H9 (cell line): ENCODE measurements at regions not wholly inside any gene's neighbourhood (a gene's known extent, or its start where the extent isn't known, plus 50 kb on each side); places are given as distances from the start of the nearest gene placed in this dataset.

Source experiments
- DNase-seq: peaks from one replicate; pipeline ENCODE4 v3.0.0-alpha.2; 2017
- H2AFZ ChIP-seq: one replicate; pipeline ENCODE4 v1.6.1; 2013; ENCODE audit warnings: mild to moderate bottlenecking, low read length, control low read depth, moderate library complexity
- H2AK5ac ChIP-seq: 2 replicates; pipeline ENCODE4 v1.6.1; 2013; ENCODE audit warnings: low read length, control low read depth, mixed read lengths; ENCODE audit not compliant: insufficient read length
- H2BK120ac ChIP-seq: one replicate; pipeline ENCODE4 v1.6.1; 2013; ENCODE audit warnings: low read depth, mild to moderate bottlenecking, low read length, control low read depth, inconsistent platforms; ENCODE audit not compliant: poor library complexity, severe bottlenecking
- H2BK12ac ChIP-seq: 2 replicates; pipeline ENCODE4 v1.6.1; 2013; ENCODE audit warnings: low read length, control low read depth, mixed read lengths, low read depth; ENCODE audit not compliant: insufficient read length
- H2BK15ac ChIP-seq: 2 replicates; pipeline ENCODE4 v1.6.1; 2013; ENCODE audit warnings: low read depth, low read length, control low read depth
- H2BK20ac ChIP-seq: one replicate; pipeline ENCODE4 v1.6.1; 2013; ENCODE audit warnings: low read depth, mild to moderate bottlenecking, low read length, control low read depth, inconsistent platforms; ENCODE audit not compliant: poor library complexity, severe bottlenecking
- H2BK5ac ChIP-seq: 2 replicates; pipeline ENCODE4 v1.6.1; 2013; ENCODE audit warnings: low read length, control low read depth, mixed read lengths; ENCODE audit not compliant: insufficient read length
- H3K14ac ChIP-seq: 2 replicates; pipeline ENCODE4 v1.6.1; 2013; ENCODE audit warnings: low read length, control low read depth; ENCODE audit not compliant: insufficient read depth
- H3K18ac ChIP-seq: 2 replicates; pipeline ENCODE4 v1.6.1; 2013; ENCODE audit warnings: low read depth, mild to moderate bottlenecking, mixed read lengths, low read length, control low read depth; ENCODE audit not compliant: insufficient read length
- H3K23ac ChIP-seq: 2 replicates; pipeline ENCODE4 v1.6.1; 2013; ENCODE audit warnings: low read length, control low read depth, mixed read lengths, low read depth; ENCODE audit not compliant: insufficient read length
- H3K23me2 ChIP-seq: 2 replicates; pipeline ENCODE4 v1.6.1; 2013; ENCODE audit warnings: low read depth, mild to moderate bottlenecking, mixed read lengths, low read length, control low read depth; ENCODE audit not compliant: insufficient read length, poor library complexity, severe bottlenecking
- H3K27ac ChIP-seq: 2 replicates; pipeline ENCODE4 v1.5.1; 2013; ENCODE audit warnings: low read length, control low read depth, mixed read lengths, low read depth; ENCODE audit not compliant: insufficient read length
- H3K27me3 ChIP-seq: 2 replicates; pipeline ENCODE4 v1.6.1; 2013; ENCODE audit warnings: low read length, control low read depth, inconsistent platforms; ENCODE audit not compliant: insufficient read depth
- H3K4ac ChIP-seq: 2 replicates; pipeline ENCODE4 v1.6.1; 2013; ENCODE audit warnings: low read depth, mild to moderate bottlenecking, control low read depth, inconsistent platforms, low read length, moderate library complexity
- H3K4me1 ChIP-seq: 2 replicates; pipeline ENCODE4 v1.6.1; 2013; ENCODE audit warnings: low read length, control low read depth, inconsistent platforms; ENCODE audit not compliant: insufficient read depth
- H3K4me2 ChIP-seq: 2 replicates; pipeline ENCODE4 v1.6.1; 2013; ENCODE audit warnings: low read length, control low read depth, mixed read lengths; ENCODE audit not compliant: insufficient read length, insufficient read depth
- H3K56ac ChIP-seq: 2 replicates; pipeline ENCODE4 v1.6.1; 2013; ENCODE audit warnings: low read depth, mild to moderate bottlenecking, mixed read lengths, low read length, control low read depth; ENCODE audit not compliant: insufficient read length
- H3K79me1 ChIP-seq: 2 replicates; pipeline ENCODE4 v1.6.1; 2013; ENCODE audit warnings: low read depth, mild to moderate bottlenecking, moderate library complexity, low read length, control low read depth, inconsistent platforms; ENCODE audit not compliant: insufficient read depth, poor library complexity, severe bottlenecking
- H3K79me2 ChIP-seq: 2 replicates; pipeline ENCODE4 v1.6.1; 2013; ENCODE audit warnings: low read length, control low read depth, inconsistent platforms; ENCODE audit not compliant: insufficient read depth
- H3K9ac ChIP-seq: 2 replicates; pipeline ENCODE4 v1.6.1; 2013; ENCODE audit warnings: low read length, control low read depth, mixed read lengths; ENCODE audit not compliant: insufficient read length; ENCODE audit errors: extremely low read depth
- H3K9me3 ChIP-seq: one replicate; pipeline ENCODE4 v1.6.1; 2013; ENCODE audit warnings: low read depth, low read length, inconsistent platforms; ENCODE audit not compliant: control insufficient read depth
- H3T11ph ChIP-seq: one replicate; pipeline ENCODE4 v1.6.1; 2013; ENCODE audit warnings: mild to moderate bottlenecking, low read length, control low read depth, inconsistent platforms
- H4K20me1 ChIP-seq: one replicate; pipeline ENCODE4 v1.6.1; 2013; ENCODE audit not compliant: control insufficient read depth, insufficient read length, insufficient read depth
- H4K5ac ChIP-seq: 2 replicates; pipeline ENCODE4 v1.6.1; 2013; ENCODE audit warnings: low read depth, mild to moderate bottlenecking, mixed read lengths, low read length, control low read depth; ENCODE audit not compliant: insufficient read length
- H4K8ac ChIP-seq: replicated peaks from 2 replicates; pipeline ENCODE4 v1.6.1; 2013; ENCODE audit warnings: low read length, control low read depth, mixed read lengths, low read depth; ENCODE audit not compliant: insufficient read length
- H4K91ac ChIP-seq: 2 replicates; pipeline ENCODE4 v1.6.1; 2013; ENCODE audit warnings: low read depth, mild to moderate bottlenecking, moderate library complexity, mixed read lengths, low read length, control low read depth; ENCODE audit not compliant: insufficient read length
- H3K27ac Mint-ChIP-seq, 3 experiments: 2 replicates in 2 of 3; 3 replicates in 1 of 3; pipeline ENCODE4 v1.8.0; 2020 to 2021; ENCODE audit warnings: mixed read lengths in 3 of 3, mild to moderate bottlenecking in 1 of 3, moderate library complexity in 1 of 3
- H3K27me3 Mint-ChIP-seq: 2 replicates; pipeline ENCODE4 v1.8.0; 2021; ENCODE audit warnings: low read depth, mild to moderate bottlenecking, moderate library complexity, mixed read lengths
- H3K36me3 Mint-ChIP-seq, 3 experiments: 2 replicates in 2 of 3; 3 replicates in 1 of 3; pipeline ENCODE4 v1.8.0; 2020 to 2021; ENCODE audit warnings: low read depth in 3 of 3, mixed read lengths in 3 of 3; ENCODE audit not compliant: insufficient read depth in 1 of 3
- H3K4me1 Mint-ChIP-seq, 2 experiments: 2 replicates each; pipeline ENCODE4 v1.8.0; 2020; ENCODE audit warnings: mixed read lengths in 2 of 2
- H3K4me3 Mint-ChIP-seq, 2 experiments: 2 replicates in 1 of 2; 3 replicates in 1 of 2; pipeline ENCODE4 v1.8.0; 2020 to 2021; ENCODE audit warnings: mild to moderate bottlenecking in 2 of 2, mixed read lengths in 2 of 2, moderate library complexity in 1 of 2
- H3K9me3 Mint-ChIP-seq, 2 experiments: 2 replicates in 1 of 2; 3 replicates in 1 of 2; pipeline ENCODE4 v1.8.0; 2020; ENCODE audit warnings: mild to moderate bottlenecking in 2 of 2, mixed read lengths in 2 of 2, moderate library complexity in 1 of 2
- WGBS: extraction: QIAGEN DNeasy Blood & Tissue Kit; methylation state at CpG from one replicate; pipeline ENCODE4 v1.1.7; 2013; ENCODE audit warnings: missing lambda C conversion rate, low lambda C conversion rate, mixed read lengths; ENCODE audit not compliant: insufficient read length; ENCODE audit errors: extremely low coverage; 5-methylcytosine and 5-hydroxymethylcytosine counted together
- TF ChIP-seq, protein P1 (sequence below): fragments of 200-600 bp; sonication (generic); conservative IDR thresholded peaks from 3 replicates; pipeline ENCODE4 v1.8.0; 2021; ENCODE audit warnings: antibody characterized with exemption, mild to moderate bottlenecking

GRCh38 chr11:115778928-115779650 lies 274.9 kb upstream of the CADM1 start:
- no peak overlapping the region for H3T11ph ChIP-seq
- no peak for DNase-seq
- H3K56ac ChIP-seq, result no peak overlapping the region
- Mint-ChIP-seq H3K9me3 (no peaks in the 10 kb centered on the region), H3K27ac (no peak overlapping the region), H3K36me3 (no peaks in the 10 kb centered on the region), H3K27me3 (peaks cover 21% of the 10 kb centered on the region), H3K4me1 (peaks cover 8 to 12% of the 10 kb centered on the region in 2 experiments), H3K4me3 (no peak overlapping the region)
- H2AFZ ChIP-seq, result no peak overlapping the region
- H3K4me2 ChIP-seq, result no peak overlapping the region
- no peaks in the 10 kb centered on the region for H3K79me2 ChIP-seq
- H3K23me2 ChIP-seq, result no peaks in the 10 kb centered on the region
- H3K79me1 ChIP-seq, result no peaks in the 10 kb centered on the region
- no peaks in the 10 kb centered on the region for H3K9me3 ChIP-seq
- H2BK12ac ChIP-seq, result no peak overlapping the region
- no peaks in the 10 kb centered on the region for H3K4me1 ChIP-seq
- H3K18ac ChIP-seq, result no peak overlapping the region
- TF ChIP-seq, protein P1, sequence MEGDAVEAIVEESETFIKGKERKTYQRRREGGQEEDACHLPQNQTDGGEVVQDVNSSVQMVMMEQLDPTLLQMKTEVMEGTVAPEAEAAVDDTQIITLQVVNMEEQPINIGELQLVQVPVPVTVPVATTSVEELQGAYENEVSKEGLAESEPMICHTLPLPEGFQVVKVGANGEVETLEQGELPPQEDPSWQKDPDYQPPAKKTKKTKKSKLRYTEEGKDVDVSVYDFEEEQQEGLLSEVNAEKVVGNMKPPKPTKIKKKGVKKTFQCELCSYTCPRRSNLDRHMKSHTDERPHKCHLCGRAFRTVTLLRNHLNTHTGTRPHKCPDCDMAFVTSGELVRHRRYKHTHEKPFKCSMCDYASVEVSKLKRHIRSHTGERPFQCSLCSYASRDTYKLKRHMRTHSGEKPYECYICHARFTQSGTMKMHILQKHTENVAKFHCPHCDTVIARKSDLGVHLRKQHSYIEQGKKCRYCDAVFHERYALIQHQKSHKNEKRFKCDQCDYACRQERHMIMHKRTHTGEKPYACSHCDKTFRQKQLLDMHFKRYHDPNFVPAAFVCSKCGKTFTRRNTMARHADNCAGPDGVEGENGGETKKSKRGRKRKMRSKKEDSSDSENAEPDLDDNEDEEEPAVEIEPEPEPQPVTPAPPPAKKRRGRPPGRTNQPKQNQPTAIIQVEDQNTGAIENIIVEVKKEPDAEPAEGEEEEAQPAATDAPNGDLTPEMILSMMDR, result no peak
- no peak overlapping the region for H3K9ac ChIP-seq
- no peak overlapping the region for H2BK120ac ChIP-seq
- no peak overlapping the region for H2BK5ac ChIP-seq
- H2BK20ac ChIP-seq, result no peak overlapping the region
- no peaks in the 10 kb centered on the region for H3K27me3 ChIP-seq
- no peak overlapping the region for H4K5ac ChIP-seq
- no peak overlapping the region for H3K14ac ChIP-seq
- no peak overlapping the region for H2BK15ac ChIP-seq
- H3K23ac ChIP-seq, result no peak overlapping the region
- H4K8ac ChIP-seq, result no peak overlapping the region
- no peaks in the 10 kb centered on the region for H4K20me1 ChIP-seq
- H4K91ac ChIP-seq, result no peak overlapping the region
- H3K4ac ChIP-seq, result no peak overlapping the region
- no CpG with 5 or more reads among the region's 2 CpGs for WGBS
- no peak overlapping the region for H3K27ac ChIP-seq
- H2AK5ac ChIP-seq, result no peak overlapping the region
